Mesenchymal stem cell (in vitro differentiated cells and primary cell): ENCODE measurements at regions not wholly inside any gene's neighbourhood (a gene's known extent, or its start where the extent isn't known, plus 50 kb on each side); places are given as distances from the start of the nearest gene placed in this dataset.

Experiments used
- DNase-seq: peaks from one replicate; pipeline ENCODE4 v3.0.0-alpha.2; 2013
- H2AFZ ChIP-seq: one replicate; pipeline ENCODE4 v1.6.1; 2013; ENCODE audit warnings: low read depth, mild to moderate bottlenecking, control low read depth, inconsistent platforms, low read length, moderate library complexity
- H2AK5ac ChIP-seq: 2 replicates; pipeline ENCODE4 v1.6.1; 2013; ENCODE audit warnings: low read length, moderate library complexity, mild to moderate bottlenecking, inconsistent platforms; ENCODE audit not compliant: severe bottlenecking
- H2BK120ac ChIP-seq: one replicate; pipeline ENCODE4 v1.6.1; 2013; ENCODE audit warnings: low read depth, mild to moderate bottlenecking, inconsistent platforms, low read length, moderate library complexity
- H2BK12ac ChIP-seq, 2 experiments: one replicate each; pipeline ENCODE4 v1.6.1; 2013; ENCODE audit warnings: inconsistent platforms in 2 of 2, low read length in 2 of 2, mild to moderate bottlenecking in 2 of 2, moderate library complexity in 2 of 2, control low read depth in 1 of 2
- H2BK15ac ChIP-seq: one replicate; pipeline ENCODE4 v1.6.1; 2013; ENCODE audit warnings: mild to moderate bottlenecking, low read depth, inconsistent platforms; ENCODE audit not compliant: poor library complexity, severe bottlenecking
- H2BK5ac ChIP-seq: 2 replicates; pipeline ENCODE4 v1.6.1; 2013; ENCODE audit warnings: low read depth, mild to moderate bottlenecking, low read length, control low read depth, inconsistent platforms; ENCODE audit not compliant: poor library complexity, severe bottlenecking
- H3K14ac ChIP-seq, 2 experiments: one replicate each; pipeline ENCODE4 v1.6.1; 2013; ENCODE audit warnings: inconsistent platforms in 2 of 2, low read length in 2 of 2, control low read depth in 1 of 2, mild to moderate bottlenecking in 1 of 2, moderate library complexity in 1 of 2
- H3K18ac ChIP-seq, 2 experiments: one replicate each; pipeline ENCODE4 v1.6.1; 2013; ENCODE audit warnings: inconsistent platforms in 2 of 2, low read length in 2 of 2, control low read depth in 1 of 2, low read depth in 1 of 2, mild to moderate bottlenecking in 1 of 2
- H3K23ac ChIP-seq, 2 experiments: one replicate each; pipeline ENCODE4 v1.6.1; 2013; ENCODE audit warnings: inconsistent platforms in 2 of 2, low read length in 2 of 2, mild to moderate bottlenecking in 2 of 2, moderate library complexity in 2 of 2, control low read depth in 1 of 2
- H3K27ac ChIP-seq: 2 replicates; pipeline ENCODE4 v1.5.1; 2013; ENCODE audit warnings: mild to moderate bottlenecking, moderate library complexity, low read length, control low read depth, inconsistent platforms; ENCODE audit not compliant: poor library complexity, severe bottlenecking
- H3K27me3 ChIP-seq, 2 experiments: 2 replicates each; pipeline versions ENCODE4 v1.6.1 to v1.7.0; 2013; ENCODE audit warnings: low read length in 2 of 2, mild to moderate bottlenecking in 2 of 2, moderate library complexity in 2 of 2, control low read depth in 1 of 2, inconsistent platforms in 1 of 2; ENCODE audit not compliant: control insufficient read depth in 1 of 2, insufficient read depth in 1 of 2
- H3K36me3 ChIP-seq, 2 experiments: 2 replicates each; pipeline versions ENCODE4 v1.6.1 to v1.7.0; 2013; ENCODE audit warnings: low read length in 2 of 2, control low read depth in 1 of 2, inconsistent platforms in 1 of 2, low read depth in 1 of 2, mild to moderate bottlenecking in 1 of 2; ENCODE audit not compliant: insufficient read depth in 2 of 2, control insufficient read depth in 1 of 2
- H3K4ac ChIP-seq, 2 experiments: one replicate each; pipeline ENCODE4 v1.6.1; 2013; ENCODE audit warnings: inconsistent platforms in 2 of 2, low read length in 2 of 2, mild to moderate bottlenecking in 2 of 2, moderate library complexity in 2 of 2, control low read depth in 1 of 2, low read depth in 1 of 2
- H3K4me1 ChIP-seq: 2 replicates; pipeline ENCODE4 v1.6.1; 2013; ENCODE audit warnings: low read depth, low read length, control low read depth; ENCODE audit not compliant: control insufficient read depth, insufficient read depth
- H3K4me2 ChIP-seq: 2 replicates; pipeline ENCODE4 v1.6.1; 2013; ENCODE audit warnings: low read length, mild to moderate bottlenecking, inconsistent platforms; ENCODE audit not compliant: poor library complexity, severe bottlenecking
- H3K4me3 ChIP-seq, 2 experiments: 2 replicates each; pipeline versions ENCODE4 v1.5.1 to v1.7.0; 2013; ENCODE audit warnings: low read length in 2 of 2, mild to moderate bottlenecking in 2 of 2, control low read depth in 1 of 2, low read depth in 1 of 2; ENCODE audit not compliant: insufficient read depth in 1 of 2
- H3K79me1 ChIP-seq: replicated peaks from 2 replicates; pipeline ENCODE4 v1.6.1; 2013; ENCODE audit warnings: mild to moderate bottlenecking, control low read depth, low read length, inconsistent platforms; ENCODE audit not compliant: poor library complexity, severe bottlenecking
- H3K9ac ChIP-seq: 2 replicates; pipeline ENCODE4 v1.7.0; 2013; ENCODE audit warnings: mild to moderate bottlenecking, low read length, moderate library complexity
- H3K9me3 ChIP-seq: 2 replicates; pipeline ENCODE4 v1.7.0; 2013; ENCODE audit warnings: mild to moderate bottlenecking, low read length; ENCODE audit not compliant: control insufficient read depth
- H4K8ac ChIP-seq: one replicate; pipeline ENCODE4 v1.6.1; 2013; ENCODE audit warnings: inconsistent platforms, mild to moderate bottlenecking, low read length, moderate library complexity
- H4K91ac ChIP-seq: one replicate; pipeline ENCODE4 v1.6.1; 2013; ENCODE audit warnings: mild to moderate bottlenecking, low read length, inconsistent platforms
- WGBS: methylation state at CpG from one replicate; pipeline ENCODE4 v1.1.7; 2013; ENCODE audit warnings: mixed read lengths; 5-methylcytosine and 5-hydroxymethylcytosine counted together

DNA sequence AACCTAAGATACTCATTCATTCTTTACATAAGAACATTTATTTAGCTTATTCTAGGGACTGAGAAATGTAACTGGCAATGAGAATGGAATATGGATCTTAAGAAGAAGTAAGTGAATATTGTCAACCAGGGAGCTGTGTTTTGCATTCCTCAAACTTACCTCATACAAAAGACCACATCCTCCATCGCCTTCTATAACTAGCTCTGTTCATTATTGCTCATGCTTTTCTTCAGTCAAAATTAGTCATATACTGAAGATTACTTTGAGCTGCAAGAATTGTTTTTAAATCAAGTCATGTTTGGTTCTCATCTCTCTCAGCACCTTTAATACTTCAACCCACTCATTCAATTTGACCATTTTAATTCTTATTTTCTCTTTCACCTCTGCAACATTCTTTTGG, 140.3 kb upstream of the RASA1 start:
- no peak overlapping the region for H2AK5ac ChIP-seq
- WGBS = no CpG with 5 or more reads among the region's 1 CpG
- no peak overlapping the region for H2BK15ac ChIP-seq
- H3K27ac ChIP-seq = peak overlapping the region; percentile 40
- no peak overlapping the region for H2AFZ ChIP-seq
- no peaks in the 10 kb centered on the region for H3K9me3 ChIP-seq
- H3K4ac ChIP-seq = no peak overlapping the region
- no peaks in the 10 kb centered on the region for H3K27me3 ChIP-seq
- H3K9ac ChIP-seq = peak overlapping the region; percentile 57
- no peak overlapping the region for H3K4me2 ChIP-seq
- no peak overlapping the region for H3K14ac ChIP-seq
- no peak overlapping the region for H4K8ac ChIP-seq
- no peak overlapping the region for H3K23ac ChIP-seq
- peaks cover 1% of the 10 kb centered on the region for H3K4me1 ChIP-seq
- H2BK120ac ChIP-seq = no peak overlapping the region
- no peaks in the 10 kb centered on the region for H3K79me1 ChIP-seq
- H3K18ac ChIP-seq = no peak overlapping the region
- H3K4me3 ChIP-seq = no peak overlapping the region
- no peak overlapping the region for H2BK12ac ChIP-seq
- H4K91ac ChIP-seq = no peak overlapping the region
- no peaks in the 10 kb centered on the region for H3K36me3 ChIP-seq
- H2BK5ac ChIP-seq = no peak overlapping the region
- no peak for DNase-seq

DNA sequence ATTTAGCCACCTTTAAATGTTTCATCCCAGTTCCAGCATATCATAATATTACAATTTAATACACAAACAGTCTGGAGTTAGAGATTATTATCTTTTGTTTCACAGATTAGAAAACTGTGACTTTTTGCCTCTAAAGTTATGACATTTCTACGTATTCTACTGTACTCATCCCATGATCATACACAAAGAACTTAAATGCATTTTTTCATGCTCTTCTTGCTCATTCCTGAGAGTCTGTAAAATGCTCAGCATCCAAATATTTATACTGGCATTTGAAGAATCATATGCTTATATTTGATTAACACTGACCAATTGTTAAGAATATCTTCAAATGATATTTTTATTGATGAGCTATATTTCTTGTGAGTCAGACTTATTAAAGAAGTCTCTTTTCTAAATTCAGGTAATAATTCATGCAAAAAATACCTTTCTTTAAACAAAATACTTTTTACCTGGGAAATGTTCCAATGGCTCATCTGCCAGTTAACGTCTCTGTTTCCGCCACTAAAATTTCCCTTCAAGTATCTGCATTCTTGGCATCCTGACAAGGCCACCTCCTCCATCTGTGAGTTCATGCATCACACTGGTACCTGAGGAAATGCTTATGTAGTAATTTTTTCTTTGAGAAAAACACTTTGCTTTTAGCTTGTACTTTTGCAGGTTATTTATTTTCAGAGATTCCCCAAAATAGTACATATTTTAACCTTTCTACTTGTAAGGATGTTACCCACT, 139.6 kb upstream of the RASA1 start:
- Histone ChIP-seq H3K27ac (peak overlapping the region; percentile 40), H3K9ac (peak overlapping the region; percentile 57), H3K14ac (no peak overlapping the region), H3K18ac (no peak overlapping the region), H2AK5ac (no peak overlapping the region), H3K79me1 (no peaks in the 10 kb centered on the region), H2BK12ac (no peak overlapping the region), H2AFZ (no peak overlapping the region), H4K8ac (no peak overlapping the region), H2BK120ac (no peak overlapping the region), H2BK15ac (no peak overlapping the region), H3K23ac (no peak overlapping the region), H3K4me1 (peaks cover 1% of the 10 kb centered on the region), H4K91ac (no peak overlapping the region), H3K4ac (no peak overlapping the region), H2BK5ac (no peak overlapping the region), H3K36me3 (no peaks in the 10 kb centered on the region), H3K4me3 (no peak overlapping the region), H3K4me2 (no peak overlapping the region), H3K27me3 (no peaks in the 10 kb centered on the region), H3K9me3 (no peaks in the 10 kb centered on the region)
- no peak for DNase-seq
- 81% methylated on average over 3 of the region's 3 CpGs for WGBS

DNA sequence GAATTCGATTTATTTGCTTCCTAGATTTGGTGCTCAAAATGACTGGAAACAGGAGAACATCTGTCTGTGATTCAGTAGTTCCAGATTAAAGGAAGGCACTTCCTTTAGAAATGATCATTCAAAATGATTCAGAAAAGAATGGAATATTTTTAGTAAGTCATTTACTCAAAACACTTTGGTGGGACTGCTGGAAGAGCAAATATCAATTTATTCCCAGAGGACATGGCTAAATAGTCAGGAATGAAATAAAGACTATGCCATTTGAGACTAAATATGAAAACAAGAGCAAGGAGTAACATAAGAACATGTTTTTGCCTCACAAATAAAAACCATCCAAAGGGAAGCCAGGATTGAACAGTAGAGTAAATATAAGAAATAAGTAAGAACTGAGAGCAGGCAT, 138.6 kb upstream of the RASA1 start:
- no peak overlapping the region for H3K4ac ChIP-seq
- H3K18ac ChIP-seq = no peak overlapping the region
- H3K9ac ChIP-seq = peak overlapping the region; percentile 8
- 100% methylated on average over 1 of the region's 1 CpG for WGBS
- H3K4me1 ChIP-seq = peaks cover 1% of the 10 kb centered on the region
- H2BK12ac ChIP-seq = no peak overlapping the region
- no peak overlapping the region for H3K27ac ChIP-seq
- no peak overlapping the region for H2AFZ ChIP-seq
- H2BK15ac ChIP-seq = no peak overlapping the region
- H3K27me3 ChIP-seq = no peaks in the 10 kb centered on the region
- no peak overlapping the region for H3K23ac ChIP-seq
- H4K91ac ChIP-seq = no peak overlapping the region
- H4K8ac ChIP-seq = no peak overlapping the region
- H3K79me1 ChIP-seq = no peaks in the 10 kb centered on the region
- DNase-seq = no peak
- H3K14ac ChIP-seq = no peak overlapping the region
- H3K4me2 ChIP-seq = no peak overlapping the region
- H2AK5ac ChIP-seq = no peak overlapping the region
- no peak overlapping the region for H3K4me3 ChIP-seq
- no peak overlapping the region for H2BK120ac ChIP-seq
- H3K36me3 ChIP-seq = no peaks in the 10 kb centered on the region
- H3K9me3 ChIP-seq = no peaks in the 10 kb centered on the region
- H2BK5ac ChIP-seq = no peak overlapping the region

DNA sequence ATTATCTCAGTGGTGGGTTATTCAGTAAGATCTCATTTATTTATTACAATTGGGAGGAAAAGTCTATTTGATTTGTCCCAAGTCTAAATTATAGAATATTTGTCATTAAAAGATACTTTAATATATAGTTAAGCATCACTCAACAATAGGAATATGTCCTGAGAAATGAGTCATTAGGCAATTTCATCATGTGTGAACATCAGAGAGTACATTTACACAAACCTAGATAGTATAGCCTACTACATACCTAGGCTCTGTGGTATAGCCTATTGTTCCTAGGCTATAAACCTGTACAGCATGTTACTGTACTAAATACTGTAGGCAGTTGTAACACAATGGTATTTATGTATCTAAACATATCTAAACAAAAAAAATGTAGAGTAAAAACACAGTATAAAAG, 135.0 kb upstream of the RASA1 start:
- H3K14ac ChIP-seq = no peak overlapping the region
- H3K9me3 ChIP-seq = no peaks in the 10 kb centered on the region
- no peak overlapping the region for H3K9ac ChIP-seq
- no peak overlapping the region for H3K18ac ChIP-seq
- no peak overlapping the region for H3K23ac ChIP-seq
- no peak overlapping the region for H3K4me2 ChIP-seq
- no peak for DNase-seq
- no peak overlapping the region for H3K4ac ChIP-seq
- H2BK5ac ChIP-seq = no peak overlapping the region
- H3K36me3 ChIP-seq = no peaks in the 10 kb centered on the region
- H3K27me3 ChIP-seq = no peaks in the 10 kb centered on the region
- no peaks in the 10 kb centered on the region for H3K79me1 ChIP-seq
- H2BK120ac ChIP-seq = no peak overlapping the region
- H4K91ac ChIP-seq = no peak overlapping the region
- H2AFZ ChIP-seq = no peak overlapping the region
- no peak overlapping the region for H2AK5ac ChIP-seq
- peaks cover 1% of the 10 kb centered on the region for H3K4me1 ChIP-seq
- H2BK15ac ChIP-seq = no peak overlapping the region
- H4K8ac ChIP-seq = no peak overlapping the region
- H3K27ac ChIP-seq = no peak overlapping the region
- H2BK12ac ChIP-seq = no peak overlapping the region
- no peak overlapping the region for H3K4me3 ChIP-seq
